Prostate gland (tissue), 2 donors: ENCODE measurements at regions not wholly inside any gene's neighbourhood (a gene's known extent, or its start where the extent isn't known, plus 50 kb on each side); places are given as distances from the start of the nearest gene placed in this dataset.
A peak's percentile ranks its signal among the peaks of the same experiment; 100 is the strongest.

Experiments used
- DNase-seq: peaks from one replicate; pipeline ENCODE4 v3.0.0-alpha.2; 2019; ENCODE audit warnings: low spot score
- H3K27ac ChIP-seq, 2 donors: fragments of 200-600 bp; sonication (generic); 2 replicates each; pipeline ENCODE4 v1.5.1; 2017 to 2019
- H3K27me3 ChIP-seq: fragments of 200-600 bp; sonication (generic); replicated peaks from 2 replicates; pipeline ENCODE4 v1.5.1; 2019; ENCODE audit not compliant: insufficient read depth
- H3K36me3 ChIP-seq, 2 donors: fragments of 200-600 bp; sonication (generic); 1 replicate in 1 of 2; 2 replicates in 1 of 2; pipeline versions ENCODE4 v1.5.1 to v1.8.1; 2017 to 2019
- H3K4me1 ChIP-seq: fragments of 200-600 bp; sonication (generic); replicated peaks from 2 replicates; pipeline ENCODE4 v1.5.1; 2019
- H3K4me3 ChIP-seq, 2 donors: fragments of 200-600 bp; sonication (generic); 2 replicates each; pipeline ENCODE4 v1.5.1; 2017 to 2019
- H3K9me3 ChIP-seq: fragments of 200-600 bp; sonication (generic); 2 replicates; pipeline ENCODE4 v1.5.1; 2017
- CTCF ChIP-seq, 4 experiments: fragments of 200-600 bp in 2 of 4; fragments of 450-650 bp in 2 of 4; sonication (generic) in 2 of 4; IDR thresholded peaks; 1 replicate in 3 of 4; 2 replicates in 1 of 4; pipeline ENCODE4 v1.5.1; 2016 to 2019; ENCODE audit warnings: antibody characterized with exemption in 4 of 4, mild to moderate bottlenecking in 2 of 4, moderate library complexity in 2 of 4
- POLR2A ChIP-seq: fragments of 450-650 bp; IDR thresholded peaks from one replicate; pipeline ENCODE4 v1.6.1; 2016; ENCODE audit warnings: antibody characterized with exemption, mild to moderate bottlenecking
- POLR2AphosphoS5 ChIP-seq: sonication (generic); formaldehyde crosslinking; IDR thresholded peaks from one replicate; pipeline ENCODE4 v1.6.1; 2017; ENCODE audit warnings: antibody characterized with exemption
- WGBS: methylation state at CpG from one replicate; pipeline ENCODE4 v1.1.5; 2018; 5-methylcytosine and 5-hydroxymethylcytosine counted together
- intact Hi-C: fragments of 100-400 bp; cut with DNase I; formaldehyde crosslinking; loops from one replicate; pipeline ENCODE4 v1.14.2; 2022

- intact Hi-C loops: no loop called here
- Histone ChIP-seq H3K4me1 (no peaks in the 10 kb centered on the region), H3K36me3 (no peaks in the 10 kb centered on the region), H3K4me3 (no peak overlapping the region), H3K9me3 (no peaks in the 10 kb centered on the region), H3K27ac (no peak overlapping the region), H3K27me3 (peaks cover 1% of the 10 kb centered on the region)
- DNase-seq: no peak
- 93% methylated on average over 6 of the region's 6 CpGs for WGBS
- TF ChIP-seq POLR2AphosphoS5: no peak
- TF ChIP-seq CTCF (IDR thresholded peaks at IDR 0.05): no peak
- no peak for TF ChIP-seq POLR2A
Measured at GRCh38 chr16:52004343-52004742, 542.6 kb downstream of the TOX3 start.

- peaks cover 2% of the 10 kb centered on the region for H3K27me3 ChIP-seq
- no peak for DNase-seq
- H3K9me3 ChIP-seq: no peaks in the 10 kb centered on the region
- no peaks in the 10 kb centered on the region for H3K4me1 ChIP-seq
- intact Hi-C loops: no loop called here
- WGBS: 76% methylated on average over 6 of the region's 6 CpGs
- no peak overlapping the region for H3K4me3 ChIP-seq
- TF ChIP-seq CTCF (IDR thresholded peaks at IDR 0.05): no peak
- TF ChIP-seq POLR2A: no peak
- H3K27ac ChIP-seq: no peak overlapping the region
- H3K36me3 ChIP-seq: no peaks in the 10 kb centered on the region
Measured at GRCh38 chr16:52002026-52002425, 544.9 kb downstream of the TOX3 start.

- no peak overlapping the region for H3K27ac ChIP-seq
- no peaks in the 10 kb centered on the region for H3K9me3 ChIP-seq
- no peaks in the 10 kb centered on the region for H3K36me3 ChIP-seq
- TF ChIP-seq POLR2A: no peak
- TF ChIP-seq POLR2AphosphoS5: peak; percentile 12
- TF ChIP-seq CTCF (IDR thresholded peaks at IDR 0.05): no peak
- no peak for DNase-seq
- H3K4me3 ChIP-seq: no peak overlapping the region
- H3K27me3 ChIP-seq: peaks cover 2% of the 10 kb centered on the region
- intact Hi-C loops: no loop called here
- no peaks in the 10 kb centered on the region for H3K4me1 ChIP-seq
- 11% methylated on average over 3 of the region's 3 CpGs for WGBS
Measured at GRCh38 chr16:51996516-51996915, 550.4 kb downstream of the TOX3 start.

- Histone ChIP-seq H3K4me1 (no peaks in the 10 kb centered on the region), H3K4me3 (no peak overlapping the region), H3K27ac (no peak overlapping the region), H3K27me3 (peaks cover 2% of the 10 kb centered on the region), H3K9me3 (no peaks in the 10 kb centered on the region), H3K36me3 (no peaks in the 10 kb centered on the region)
- peak; percentile 71 for DNase-seq
- 28% methylated on average over 8 of the region's 8 CpGs for WGBS
- intact Hi-C loops: no loop called here
- no peak for TF ChIP-seq POLR2A
- no peak for TF ChIP-seq CTCF (IDR thresholded peaks at IDR 0.05)
- TF ChIP-seq POLR2AphosphoS5: peak; percentile 68
Measured at GRCh38 chr16:51994597-51994996, 552.3 kb downstream of the TOX3 start.

- no peak overlapping the region for H3K27ac ChIP-seq
- TF ChIP-seq POLR2AphosphoS5 (no peak), POLR2A (no peak), CTCF (IDR thresholded peaks at IDR 0.05) (no peak)
- no peaks in the 10 kb centered on the region for H3K9me3 ChIP-seq
- no peaks in the 10 kb centered on the region for H3K36me3 ChIP-seq
- intact Hi-C loops: no loop called here
- 44% methylated on average over 5 of the region's 6 CpGs for WGBS
- H3K4me1 ChIP-seq: no peaks in the 10 kb centered on the region
- no peak overlapping the region for H3K4me3 ChIP-seq
- DNase-seq: peak; percentile 23
- no peaks in the 10 kb centered on the region for H3K27me3 ChIP-seq
Measured at GRCh38 chr16:51989637-51990230, 557.2 kb downstream of the TOX3 start.
